GM21515 (cell line): ENCODE measurements at regions not wholly inside any gene's neighbourhood (a gene's known extent, or its start where the extent isn't known, plus 50 kb on each side); places are given as distances from the start of the nearest gene placed in this dataset.

Experiments
- ATAC-seq: cut with Tn5 transposase; IDR thresholded peaks from one replicate; pipeline ENCODE4 v1.9.1; 2021; ENCODE audit not compliant: unreplicated experiment

- no peak for ATAC-seq
Measured at GRCh38 chr2:128640845-128641360, 322.2 kb upstream of the HS6ST1 start.

GRCh38 chr2:128641421-128642080 lies 322.9 kb upstream of the HS6ST1 start:
- ATAC-seq: no peak

- no peak for ATAC-seq
Measured at GRCh38 chr2:128642316-128642715, 323.6 kb upstream of the HS6ST1 start.

- no peak for ATAC-seq
Measured at GRCh38 chr2:128642821-128643220, 324.2 kb upstream of the HS6ST1 start.

- ATAC-seq: no peak
Measured at GRCh38 chr2:128643221-128644065, 324.8 kb upstream of the HS6ST1 start.

- no peak for ATAC-seq
Measured at GRCh38 chr2:128644156-128644555, 325.5 kb upstream of the HS6ST1 start.

- no peak for ATAC-seq
Measured at GRCh38 chr2:128644718-128645256, 326.1 kb upstream of the HS6ST1 start.

GRCh38 chr2:128645631-128646030 lies 327.0 kb upstream of the HS6ST1 start:
- ATAC-seq: no peak

- ATAC-seq: no peak
Measured at GRCh38 chr2:128646091-128646490, 327.4 kb upstream of the HS6ST1 start.

- no peak for ATAC-seq
Measured at GRCh38 chr2:128646691-128647090, 328.0 kb upstream of the HS6ST1 start.

GRCh38 chr2:128651000-128651399 lies 332.3 kb upstream of the HS6ST1 start:
- ATAC-seq: no peak

- no peak for ATAC-seq
Measured at GRCh38 chr2:128654408-128654807, 335.7 kb upstream of the HS6ST1 start.

- ATAC-seq: no peak
Measured at GRCh38 chr2:128660836-128661235, 342.2 kb upstream of the HS6ST1 start.

- no peak for ATAC-seq
Measured at GRCh38 chr2:128661311-128661710, 342.6 kb upstream of the HS6ST1 start.

GRCh38 chr2:128662051-128662471 lies 343.4 kb upstream of the HS6ST1 start:
- no peak for ATAC-seq

GRCh38 chr2:128663371-128664050 lies 344.8 kb upstream of the HS6ST1 start:
- ATAC-seq: no peak

- ATAC-seq: no peak
Measured at GRCh38 chr2:128664499-128664971, 345.9 kb upstream of the HS6ST1 start.

GRCh38 chr2:128665113-128665512 lies 346.4 kb upstream of the HS6ST1 start:
- no peak for ATAC-seq

- ATAC-seq: no peak
Measured at GRCh38 chr2:128666596-128666995, 347.9 kb upstream of the HS6ST1 start.

- ATAC-seq: no peak
Measured at GRCh38 chr2:128667391-128667790, 348.7 kb upstream of the HS6ST1 start.

GRCh38 chr2:128668946-128669345 lies 350.3 kb upstream of the HS6ST1 start:
- ATAC-seq: no peak
